Activated CD8-positive, alpha-beta T cell treated with anti-CD3 and anti-CD28 coated beads for 36 hours (primary cell): ENCODE measurements at regions not wholly inside any gene's neighbourhood (a gene's known extent, or its start where the extent isn't known, plus 50 kb on each side); places are given as distances from the start of the nearest gene placed in this dataset.

Experiments used
- ATAC-seq: fragments of 200-7000 bp; cut with Tn5 transposase; one replicate; pipeline ENCODE4 v1.10.0; 2021; ENCODE audit warnings: mild to moderate bottlenecking, moderate library complexity
- CTCF ChIA-PET: fragments of 350-600 bp; sonication (Branson Sonifier 250); formaldehyde crosslinking; loops from one replicate; lab custom pipeline; 2021; ENCODE audit warnings: antibody characterized with exemption; lab: Charles Lee
- POLR2A ChIA-PET: fragments of 350-600 bp; sonication (Branson Sonifier 250); formaldehyde crosslinking; loops from one replicate; lab custom pipeline; 2021; ENCODE audit warnings: antibody characterized with exemption; lab: Charles Lee
- DNase-seq: peaks from one replicate; pipeline ENCODE4 v3.0.0-alpha.2; 2020
- H3K27ac Mint-ChIP-seq: one replicate; pipeline ENCODE4 v1.8.0; 2021; ENCODE audit warnings: mild to moderate bottlenecking, mixed read lengths
- H3K27me3 Mint-ChIP-seq: one replicate; pipeline ENCODE4 v1.8.0; 2021; ENCODE audit warnings: mixed read lengths
- H3K36me3 Mint-ChIP-seq: one replicate; pipeline ENCODE4 v1.8.0; 2021; ENCODE audit warnings: low read depth, mixed read lengths
- H3K4me1 Mint-ChIP-seq: one replicate; pipeline ENCODE4 v1.8.0; 2021; ENCODE audit warnings: low read depth, mixed read lengths
- H3K4me3 Mint-ChIP-seq: one replicate; pipeline ENCODE4 v1.8.0; 2021; ENCODE audit warnings: mild to moderate bottlenecking, moderate library complexity, mixed read lengths
- H3K9me3 Mint-ChIP-seq: one replicate; pipeline ENCODE4 v1.8.0; 2021; ENCODE audit warnings: mixed read lengths
- intact Hi-C: fragments of 100-400 bp; cut with micrococcal nuclease; formaldehyde crosslinking; loops from one replicate; pipeline ENCODE4 v1.10.0; 2022
- TF ChIP-seq, protein P1 (sequence below): fragments of 200-600 bp; IDR thresholded peaks from one replicate; pipeline ENCODE4 v1.8.0; 2022; ENCODE audit warnings: antibody characterized with exemption, mild to moderate bottlenecking

DNA sequence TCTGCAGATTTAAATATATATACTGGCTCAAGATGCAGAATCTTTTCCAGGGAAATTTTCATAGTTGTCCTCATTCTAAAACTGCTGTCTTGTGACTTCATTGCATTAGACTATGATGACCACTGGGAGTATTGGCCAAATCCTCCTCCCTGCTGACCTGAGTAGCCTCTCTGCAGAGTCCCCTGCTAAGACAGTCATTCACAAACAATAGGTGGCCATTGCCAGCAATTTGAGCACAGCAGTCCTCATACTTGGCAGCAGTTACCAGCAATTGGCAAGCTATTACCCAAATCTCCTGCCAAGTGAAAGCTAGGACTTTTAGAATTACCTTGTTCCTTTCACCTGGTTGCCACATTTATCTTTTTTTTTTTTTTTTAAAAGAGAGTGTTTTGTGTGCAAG lies 325.8 kb downstream of the FAT3 start:
- no peak for ATAC-seq
- Mint-ChIP-seq H3K9me3 (no peaks in the 10 kb centered on the region), H3K4me3 (no peak overlapping the region), H3K36me3 (no peaks in the 10 kb centered on the region), H3K4me1 (no peaks in the 10 kb centered on the region), H3K27ac (no peak overlapping the region), H3K27me3 (no peaks in the 10 kb centered on the region)
- POLR2A ChIA-PET = no interaction called here
- CTCF ChIA-PET = no interaction called here
- DNase-seq = no peak
- TF ChIP-seq, protein P1, sequence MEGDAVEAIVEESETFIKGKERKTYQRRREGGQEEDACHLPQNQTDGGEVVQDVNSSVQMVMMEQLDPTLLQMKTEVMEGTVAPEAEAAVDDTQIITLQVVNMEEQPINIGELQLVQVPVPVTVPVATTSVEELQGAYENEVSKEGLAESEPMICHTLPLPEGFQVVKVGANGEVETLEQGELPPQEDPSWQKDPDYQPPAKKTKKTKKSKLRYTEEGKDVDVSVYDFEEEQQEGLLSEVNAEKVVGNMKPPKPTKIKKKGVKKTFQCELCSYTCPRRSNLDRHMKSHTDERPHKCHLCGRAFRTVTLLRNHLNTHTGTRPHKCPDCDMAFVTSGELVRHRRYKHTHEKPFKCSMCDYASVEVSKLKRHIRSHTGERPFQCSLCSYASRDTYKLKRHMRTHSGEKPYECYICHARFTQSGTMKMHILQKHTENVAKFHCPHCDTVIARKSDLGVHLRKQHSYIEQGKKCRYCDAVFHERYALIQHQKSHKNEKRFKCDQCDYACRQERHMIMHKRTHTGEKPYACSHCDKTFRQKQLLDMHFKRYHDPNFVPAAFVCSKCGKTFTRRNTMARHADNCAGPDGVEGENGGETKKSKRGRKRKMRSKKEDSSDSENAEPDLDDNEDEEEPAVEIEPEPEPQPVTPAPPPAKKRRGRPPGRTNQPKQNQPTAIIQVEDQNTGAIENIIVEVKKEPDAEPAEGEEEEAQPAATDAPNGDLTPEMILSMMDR = no peak
- intact Hi-C loops = no loop called here

DNA sequence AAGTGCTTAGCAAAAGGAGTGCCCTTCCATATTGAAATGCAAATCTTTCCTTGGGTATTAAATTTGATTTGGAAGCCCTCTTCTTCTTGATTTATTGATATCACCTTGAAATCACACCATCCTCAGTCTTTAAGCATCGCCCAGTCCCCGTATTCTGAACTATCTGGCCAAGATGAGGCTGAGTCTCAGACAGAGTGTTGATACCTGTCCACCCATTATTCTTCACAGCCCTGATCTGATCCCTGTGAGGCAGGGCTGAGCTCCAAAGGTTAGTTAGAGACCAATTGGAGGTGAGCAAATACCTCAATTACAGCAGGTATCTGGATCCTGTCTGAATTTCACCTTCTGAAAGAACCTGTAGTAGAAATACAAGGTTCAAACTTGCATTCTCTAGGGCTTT lies 326.3 kb downstream of the FAT3 start:
- TF ChIP-seq, protein P1 = no peak
- CTCF ChIA-PET = no interaction called here
- no peak overlapping the region for H3K4me3 Mint-ChIP-seq
- POLR2A ChIA-PET = no interaction called here
- intact Hi-C loops = no loop called here
- H3K27me3 Mint-ChIP-seq = no peaks in the 10 kb centered on the region
- H3K9me3 Mint-ChIP-seq = no peaks in the 10 kb centered on the region
- H3K27ac Mint-ChIP-seq = no peak overlapping the region
- no peaks in the 10 kb centered on the region for H3K36me3 Mint-ChIP-seq
- no peak for ATAC-seq
- DNase-seq = no peak
- H3K4me1 Mint-ChIP-seq = no peaks in the 10 kb centered on the region

DNA sequence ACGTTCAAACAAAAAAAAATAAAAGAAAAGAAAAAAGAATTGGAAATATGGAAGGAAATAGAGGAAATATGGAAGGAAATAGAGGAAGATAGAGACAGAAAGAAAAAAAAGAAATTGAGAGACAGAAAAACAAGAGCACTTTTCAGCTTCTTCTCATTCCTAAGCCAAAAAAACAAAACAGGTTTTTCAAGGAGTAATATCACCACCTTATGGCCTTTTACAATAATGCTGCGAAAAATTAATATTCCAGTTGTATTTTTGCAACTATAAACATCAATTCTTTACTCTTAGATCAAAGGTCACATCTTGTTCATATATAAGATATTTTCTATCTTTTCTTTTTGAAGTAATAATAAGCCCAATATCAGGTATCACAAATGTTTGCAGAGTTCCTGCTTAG lies 328.3 kb downstream of the FAT3 start:
- DNase-seq = no peak

DNA sequence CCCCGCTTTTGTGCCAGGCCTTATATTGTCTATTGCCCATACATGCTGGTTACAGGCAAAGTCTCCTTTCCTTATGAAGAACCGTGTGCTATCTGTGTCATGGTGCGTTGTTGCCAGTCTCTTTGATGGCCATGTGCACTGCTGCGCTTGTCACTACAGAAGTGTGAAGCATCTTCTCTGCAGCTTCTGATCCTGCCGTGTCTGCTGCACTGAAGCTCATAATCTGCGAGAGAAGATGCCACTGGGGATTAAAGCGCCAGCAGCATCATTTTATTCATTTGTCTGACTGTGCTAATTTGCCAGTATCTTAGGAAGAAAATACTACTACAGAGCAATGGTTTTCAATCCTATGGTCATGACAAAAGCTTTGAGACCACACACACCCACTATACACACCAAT lies 330.1 kb downstream of the FAT3 start:
- intact Hi-C loops = no loop called here
- H3K36me3 Mint-ChIP-seq = no peaks in the 10 kb centered on the region
- CTCF ChIA-PET = no interaction called here
- no peaks in the 10 kb centered on the region for H3K4me1 Mint-ChIP-seq
- no peak for ATAC-seq
- H3K27me3 Mint-ChIP-seq = no peaks in the 10 kb centered on the region
- H3K27ac Mint-ChIP-seq = no peak overlapping the region
- DNase-seq = no peak
- TF ChIP-seq, protein P1 = no peak
- POLR2A ChIA-PET = no interaction called here
- no peaks in the 10 kb centered on the region for H3K9me3 Mint-ChIP-seq
- no peak overlapping the region for H3K4me3 Mint-ChIP-seq

More for the DNA sequence above, 328.3 kb downstream of the FAT3 start:
- TF ChIP-seq, protein P1 = no peak
- no peak for ATAC-seq
- intact Hi-C loops = no loop called here
- Mint-ChIP-seq H3K36me3 (no peaks in the 10 kb centered on the region), H3K4me1 (no peaks in the 10 kb centered on the region), H3K9me3 (no peaks in the 10 kb centered on the region), H3K27ac (no peak overlapping the region), H3K4me3 (no peak overlapping the region), H3K27me3 (no peaks in the 10 kb centered on the region)
- ChIA-PET POLR2A (no interaction called here), CTCF (no interaction called here)

DNA sequence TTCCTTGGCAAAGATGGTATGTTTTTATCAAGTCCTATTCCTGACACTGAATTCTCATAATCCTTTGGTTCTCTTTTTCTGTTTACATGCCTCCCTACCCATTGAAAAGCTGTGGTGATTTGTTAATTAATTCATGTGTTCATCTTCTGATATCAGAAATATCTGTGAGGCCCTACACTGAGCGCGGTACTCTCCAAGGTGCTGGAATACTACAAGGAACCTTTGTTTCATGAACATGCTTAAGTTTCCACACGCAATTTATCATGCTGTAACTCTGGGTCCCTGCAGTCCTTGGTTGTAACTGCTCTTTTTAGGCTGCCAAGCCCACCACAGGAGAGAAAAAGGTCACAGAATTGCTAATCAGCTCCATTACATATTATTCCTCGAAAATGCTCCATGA lies 331.8 kb downstream of the FAT3 start:
- no peaks in the 10 kb centered on the region for H3K36me3 Mint-ChIP-seq
- ChIA-PET CTCF (no interaction called here), POLR2A (no interaction called here)
- no peaks in the 10 kb centered on the region for H3K4me1 Mint-ChIP-seq
- DNase-seq (no peak), ATAC-seq (no peak)
- intact Hi-C loops = no loop called here
- no peaks in the 10 kb centered on the region for H3K27me3 Mint-ChIP-seq
- H3K27ac Mint-ChIP-seq = no peak overlapping the region
- TF ChIP-seq, protein P1 = no peak
- H3K9me3 Mint-ChIP-seq = no peaks in the 10 kb centered on the region
- no peak overlapping the region for H3K4me3 Mint-ChIP-seq
